ENCODE measurements at regions not wholly inside any gene's neighbourhood (a gene's known extent, or its start where the extent isn't known, plus 50 kb on each side); places are given as distances from the start of the nearest gene placed in this dataset.

DNA sequence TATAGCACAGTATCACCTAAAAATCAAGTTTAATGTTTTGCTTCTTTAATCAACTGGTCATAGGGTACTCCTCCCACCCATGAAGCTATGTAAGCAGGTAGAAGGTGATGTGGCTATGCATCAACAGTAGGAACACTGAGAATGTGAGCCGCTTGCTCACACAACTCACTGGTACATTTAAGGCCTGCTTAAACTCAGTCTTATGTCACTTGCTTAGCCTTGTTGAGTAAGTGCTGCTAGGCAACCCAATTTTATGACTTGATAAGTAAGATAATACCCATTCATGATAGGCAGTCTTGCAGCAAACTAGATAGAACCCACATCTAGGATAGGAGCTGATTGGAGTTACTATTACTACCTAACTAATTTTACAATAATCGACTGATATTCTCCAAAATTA lies 70.0 kb upstream of the BMP4 start:
- dilution Hi-C loops (cut with HindIII; ENCODE audit: low sequenced_read_pairs, unreplicated experiment) = no loop called here
- WGBS, 2 experiments (ENCODE audit: extremely low coverage in 2 of 2, insufficient read length in 1 of 2) = no CpG with 5 or more reads among the region's 2 CpGs

More for the DNA sequence above, 70.0 kb upstream of the BMP4 start:
- Histone ChIP-seq H3K18ac (ENCODE audit: low read depth, low read length) (no peak overlapping the region), H3K4me1 (ENCODE audit: control insufficient read depth, insufficient read depth, low read length) (no peaks in the 10 kb centered on the region), H3K9ac (ENCODE audit: low read depth, low read length) (no peak overlapping the region), H2BK120ac (ENCODE audit: low read depth, low read length) (no peak overlapping the region), H4K5ac (ENCODE audit: low read depth, low read length) (no peak overlapping the region), H3K27ac (ENCODE audit: insufficient read depth, low read length) (no peak overlapping the region), H3K56ac (ENCODE audit: extremely low read depth, insufficient read depth, low read length) (no peak overlapping the region), H2AK5ac (ENCODE audit: low read depth, low read length) (no peak overlapping the region), H4K8ac (ENCODE audit: low read depth in 2 of 2, low read length in 2 of 2) (no peak overlapping the region), H3K36me3 (ENCODE audit: control insufficient read depth, insufficient read depth, low read length) (no peaks in the 10 kb centered on the region), H3K27me3 (ENCODE audit: control insufficient read depth, insufficient read depth, low read length) (no peaks in the 10 kb centered on the region; the same call in 1 of the 2 replicates), H3K9me3 (ENCODE audit: control insufficient read depth, insufficient read depth, low read length) (no peaks in the 10 kb centered on the region), H3K9me1 (ENCODE audit: insufficient read depth, low read length) (no peaks in the 10 kb centered on the region), H4K91ac (ENCODE audit: insufficient read depth, low read depth, low read length) (no peak overlapping the region), H3K23ac (ENCODE audit: low read depth, low read length) (no peak overlapping the region), H3K4ac (ENCODE audit: low read depth, low read length) (no peak overlapping the region), H3K14ac (replicated peaks; ENCODE audit: low read depth, low read length) (no peak overlapping the region), H2AK9ac (replicated peaks; ENCODE audit: low read depth, low read length, poor library complexity) (no peak overlapping the region), H4K20me1 (ENCODE audit: insufficient read depth, low read length) (no peaks in the 10 kb centered on the region), H2BK5ac (ENCODE audit: low read depth, low read length, poor library complexity, severe bottlenecking) (no peak overlapping the region), H3K79me1 (ENCODE audit: low read depth in 1 of 2, low read length in 2 of 2) (no peaks in the 10 kb centered on the region), H2BK20ac (ENCODE audit: low read depth, low read length) (no peak overlapping the region), H3K4me3 (ENCODE audit: insufficient read depth, low read depth, low read length) (no peak overlapping the region), H3K4me2 (ENCODE audit: low read depth, low read length) (no peak overlapping the region), H2BK15ac (ENCODE audit: low read depth, low read length) (no peak overlapping the region), H2AFZ (replicated peaks; ENCODE audit: low read length, poor library complexity) (no peak overlapping the region)
- DNase-seq = no peak
- intact Hi-C loops (cut with micrococcal nuclease) = loop anchor here (10.0 kb wide), 1 partner anchor 148 kb away; no protein-coding TSS in a partner anchor
- TF ChIP-seq MAFK (IDR thresholded peaks at IDR 0.05; ENCODE audit: low read depth, low read length) (no peak), CEBPB (IDR thresholded peaks at IDR 0.05; ENCODE audit: low read depth, low read length) (no peak), MXI1 (IDR thresholded peaks at IDR 0.05; ENCODE audit: borderline replicate concordance, low read depth, low read length) (no peak), CHD1 (IDR thresholded peaks at IDR 0.05; ENCODE audit: low read depth, low read length) (no peak), RCOR1 (IDR thresholded peaks at IDR 0.05; ENCODE audit: insufficient replicate concordance, low read length) (no peak), BHLHE40 (IDR thresholded peaks at IDR 0.05; ENCODE audit: low read depth, low read length) (no peak), FOS (IDR thresholded peaks at IDR 0.05; ENCODE audit: low read depth, low read length) (no peak), SMC3 (IDR thresholded peaks at IDR 0.05; ENCODE audit: low read depth, low read length) (no peak), NFE2L2 (IDR thresholded peaks at IDR 0.05; ENCODE audit: low read depth, low read length) (no peak), RFX5 (IDR thresholded peaks at IDR 0.05; ENCODE audit: low read depth, low read length) (no peak)
- TF ChIP-seq, protein P1, sequence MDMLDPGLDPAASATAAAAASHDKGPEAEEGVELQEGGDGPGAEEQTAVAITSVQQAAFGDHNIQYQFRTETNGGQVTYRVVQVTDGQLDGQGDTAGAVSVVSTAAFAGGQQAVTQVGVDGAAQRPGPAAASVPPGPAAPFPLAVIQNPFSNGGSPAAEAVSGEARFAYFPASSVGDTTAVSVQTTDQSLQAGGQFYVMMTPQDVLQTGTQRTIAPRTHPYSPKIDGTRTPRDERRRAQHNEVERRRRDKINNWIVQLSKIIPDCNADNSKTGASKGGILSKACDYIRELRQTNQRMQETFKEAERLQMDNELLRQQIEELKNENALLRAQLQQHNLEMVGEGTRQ (IDR thresholded peaks at IDR 0.05; ENCODE audit: low read depth, low read length) = no peak
- TF ChIP-seq, protein P2, sequence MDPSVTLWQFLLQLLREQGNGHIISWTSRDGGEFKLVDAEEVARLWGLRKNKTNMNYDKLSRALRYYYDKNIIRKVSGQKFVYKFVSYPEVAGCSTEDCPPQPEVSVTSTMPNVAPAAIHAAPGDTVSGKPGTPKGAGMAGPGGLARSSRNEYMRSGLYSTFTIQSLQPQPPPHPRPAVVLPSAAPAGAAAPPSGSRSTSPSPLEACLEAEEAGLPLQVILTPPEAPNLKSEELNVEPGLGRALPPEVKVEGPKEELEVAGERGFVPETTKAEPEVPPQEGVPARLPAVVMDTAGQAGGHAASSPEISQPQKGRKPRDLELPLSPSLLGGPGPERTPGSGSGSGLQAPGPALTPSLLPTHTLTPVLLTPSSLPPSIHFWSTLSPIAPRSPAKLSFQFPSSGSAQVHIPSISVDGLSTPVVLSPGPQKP (IDR thresholded peaks at IDR 0.05; ENCODE audit: borderline replicate concordance, low read depth, low read length) = no peak
- TF ChIP-seq, protein P3, sequence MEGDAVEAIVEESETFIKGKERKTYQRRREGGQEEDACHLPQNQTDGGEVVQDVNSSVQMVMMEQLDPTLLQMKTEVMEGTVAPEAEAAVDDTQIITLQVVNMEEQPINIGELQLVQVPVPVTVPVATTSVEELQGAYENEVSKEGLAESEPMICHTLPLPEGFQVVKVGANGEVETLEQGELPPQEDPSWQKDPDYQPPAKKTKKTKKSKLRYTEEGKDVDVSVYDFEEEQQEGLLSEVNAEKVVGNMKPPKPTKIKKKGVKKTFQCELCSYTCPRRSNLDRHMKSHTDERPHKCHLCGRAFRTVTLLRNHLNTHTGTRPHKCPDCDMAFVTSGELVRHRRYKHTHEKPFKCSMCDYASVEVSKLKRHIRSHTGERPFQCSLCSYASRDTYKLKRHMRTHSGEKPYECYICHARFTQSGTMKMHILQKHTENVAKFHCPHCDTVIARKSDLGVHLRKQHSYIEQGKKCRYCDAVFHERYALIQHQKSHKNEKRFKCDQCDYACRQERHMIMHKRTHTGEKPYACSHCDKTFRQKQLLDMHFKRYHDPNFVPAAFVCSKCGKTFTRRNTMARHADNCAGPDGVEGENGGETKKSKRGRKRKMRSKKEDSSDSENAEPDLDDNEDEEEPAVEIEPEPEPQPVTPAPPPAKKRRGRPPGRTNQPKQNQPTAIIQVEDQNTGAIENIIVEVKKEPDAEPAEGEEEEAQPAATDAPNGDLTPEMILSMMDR (conservative IDR thresholded peaks at IDR 0.05; ENCODE audit: low read depth, low read length) = no peak
- POLR2A ChIA-PET (ENCODE audit: unreplicated experiment) = no interaction called here
- BruUV-seq (replicated peaks) = no TSS peak
- CTCF ChIA-PET = no interaction called here
- no peak for ATAC-seq (ENCODE audit: low read depth)
- in situ Hi-C loops (cut with MboI; ENCODE audit: low sequenced_read_pairs) = no loop called here
